Stomach (tissue), 4 donors: ENCODE measurements at regions not wholly inside any gene's neighbourhood (a gene's known extent, or its start where the extent isn't known, plus 50 kb on each side); places are given as distances from the start of the nearest gene placed in this dataset.
"Not testable (repeated sequence)": the region's sequence is repeated elsewhere in the genome, so short reads cannot be mapped to it uniquely, and the experiment has no call there.

Source experiments
- EP300 ChIP-seq: sonication (generic); formaldehyde crosslinking; IDR thresholded peaks from one replicate; pipeline ENCODE4 v1.6.1; 2017; ENCODE audit warnings: antibody characterized with exemption
- POLR2AphosphoS5 ChIP-seq, 3 donors: sonication (generic); formaldehyde crosslinking; IDR thresholded peaks; one replicate each; pipeline ENCODE4 v1.6.1; 2016; ENCODE audit warnings: antibody characterized with exemption in 3 of 3
- TF ChIP-seq, protein P1 (sequence below), 7 experiments: fragments of 450-650 bp in 4 of 7; fragments of 200-600 bp in 3 of 7; sonication (generic) in 3 of 7; IDR thresholded peaks; one replicate each; pipeline ENCODE4 v1.5.1; 2016 to 2019; ENCODE audit warnings: antibody characterized with exemption in 7 of 7, control low read depth in 2 of 7, mild to moderate bottlenecking in 1 of 7

DNA sequence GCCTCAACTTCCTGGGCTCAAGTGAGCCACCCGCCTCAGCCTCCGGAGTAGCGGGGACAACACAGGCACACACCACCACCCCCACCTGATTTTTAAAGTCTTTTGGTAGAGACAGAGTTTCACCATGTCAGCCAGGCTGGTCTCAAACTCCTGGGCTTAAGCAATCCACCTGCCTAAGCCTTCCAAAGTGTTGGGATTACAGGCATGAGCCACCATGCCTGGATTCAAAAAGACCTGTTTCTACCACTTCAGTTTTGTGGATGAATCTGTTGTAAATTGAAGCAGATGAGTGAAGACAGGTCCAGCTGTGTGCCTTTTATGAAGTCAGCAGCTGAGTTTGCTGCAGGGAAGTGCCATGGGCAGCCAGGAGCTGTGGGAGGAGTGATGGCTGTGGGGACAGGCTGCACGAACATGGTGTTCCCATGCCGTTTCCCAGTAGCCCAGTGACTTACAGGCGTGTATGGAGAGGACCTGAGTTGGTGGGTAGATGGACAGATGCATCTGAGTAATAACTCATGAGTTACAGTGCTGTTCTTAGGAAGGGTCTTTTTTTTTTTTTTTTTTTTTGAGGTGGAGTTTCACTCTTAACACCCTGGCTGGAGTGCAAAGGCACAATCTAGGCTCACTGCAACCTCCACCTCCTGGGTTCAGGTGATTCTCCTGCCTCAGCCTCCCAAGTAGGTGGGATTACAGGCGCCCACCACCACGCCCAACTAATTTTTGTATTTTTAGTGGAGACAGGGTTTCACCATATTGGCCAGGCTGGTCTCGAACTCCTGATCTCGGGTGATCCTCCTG, 122.5 kb upstream of the TPTE start:
- TF ChIP-seq, protein P1, sequence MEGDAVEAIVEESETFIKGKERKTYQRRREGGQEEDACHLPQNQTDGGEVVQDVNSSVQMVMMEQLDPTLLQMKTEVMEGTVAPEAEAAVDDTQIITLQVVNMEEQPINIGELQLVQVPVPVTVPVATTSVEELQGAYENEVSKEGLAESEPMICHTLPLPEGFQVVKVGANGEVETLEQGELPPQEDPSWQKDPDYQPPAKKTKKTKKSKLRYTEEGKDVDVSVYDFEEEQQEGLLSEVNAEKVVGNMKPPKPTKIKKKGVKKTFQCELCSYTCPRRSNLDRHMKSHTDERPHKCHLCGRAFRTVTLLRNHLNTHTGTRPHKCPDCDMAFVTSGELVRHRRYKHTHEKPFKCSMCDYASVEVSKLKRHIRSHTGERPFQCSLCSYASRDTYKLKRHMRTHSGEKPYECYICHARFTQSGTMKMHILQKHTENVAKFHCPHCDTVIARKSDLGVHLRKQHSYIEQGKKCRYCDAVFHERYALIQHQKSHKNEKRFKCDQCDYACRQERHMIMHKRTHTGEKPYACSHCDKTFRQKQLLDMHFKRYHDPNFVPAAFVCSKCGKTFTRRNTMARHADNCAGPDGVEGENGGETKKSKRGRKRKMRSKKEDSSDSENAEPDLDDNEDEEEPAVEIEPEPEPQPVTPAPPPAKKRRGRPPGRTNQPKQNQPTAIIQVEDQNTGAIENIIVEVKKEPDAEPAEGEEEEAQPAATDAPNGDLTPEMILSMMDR (IDR thresholded peaks at IDR 0.05) = not testable (repeated sequence)
- not testable (repeated sequence) for TF ChIP-seq EP300; POLR2AphosphoS5 (IDR thresholded peaks at IDR 0.05)
